ENCODE measurements at regions not wholly inside any gene's neighbourhood (a gene's known extent, or its start where the extent isn't known, plus 50 kb on each side); places are given as distances from the start of the nearest gene placed in this dataset.

- intact Hi-C loops (cut with micrococcal nuclease) = loop anchor here (10.0 kb wide), 1 partner anchor 59 kb away; no protein-coding TSS in a partner anchor
Measured at GRCh38 chrX:147693511-147693910, 218.2 kb upstream of the FMR1 start.

GRCh38 chrX:147699061-147699460 lies 212.7 kb upstream of the FMR1 start:
- intact Hi-C loops (cut with micrococcal nuclease) = loop anchor here (10.0 kb wide), 1 partner anchor 64 kb away; no protein-coding TSS in a partner anchor

- intact Hi-C loops (cut with micrococcal nuclease) = no loop called here
Measured at GRCh38 chrX:147710301-147710700, 201.4 kb upstream of the FMR1 start.

- intact Hi-C loops (cut with micrococcal nuclease) = no loop called here
Measured at GRCh38 chrX:147733369-147733768, 178.3 kb upstream of the FMR1 start.

- intact Hi-C loops (cut with micrococcal nuclease) = no loop called here
Measured at GRCh38 chrX:147735364-147735763, 176.4 kb upstream of the FMR1 start.

GRCh38 chrX:147736045-147736444 lies 175.7 kb upstream of the FMR1 start:
- intact Hi-C loops (cut with micrococcal nuclease) = no loop called here

- intact Hi-C loops (cut with micrococcal nuclease) = loop anchor here (2.0 kb wide), 3 partner anchors 25 to 175 kb away; no protein-coding TSS in a partner anchor
Measured at GRCh38 chrX:147737690-147738089, 174.0 kb upstream of the FMR1 start.

- intact Hi-C loops (cut with micrococcal nuclease) = loop anchor here (2.0 kb wide), 3 partner anchors 25 to 175 kb away; no protein-coding TSS in a partner anchor
Measured at GRCh38 chrX:147738265-147738664, 173.5 kb upstream of the FMR1 start.

- intact Hi-C loops (cut with micrococcal nuclease) = loop anchor here (2.0 kb wide), 3 partner anchors 24 to 174 kb away; no protein-coding TSS in a partner anchor
Measured at GRCh38 chrX:147739196-147739595, 172.5 kb upstream of the FMR1 start.

- intact Hi-C loops (cut with micrococcal nuclease) = no loop called here
Measured at GRCh38 chrX:147741776-147742175, 169.9 kb upstream of the FMR1 start.

GRCh38 chrX:147749308-147749707 lies 162.4 kb upstream of the FMR1 start:
- intact Hi-C loops (cut with micrococcal nuclease) = no loop called here

GRCh38 chrX:147757750-147758149 lies 154.0 kb upstream of the FMR1 start:
- intact Hi-C loops (cut with micrococcal nuclease) = no loop called here

- intact Hi-C loops (cut with micrococcal nuclease) = loop anchor here (2.0 to 10.0 kb wide), 2 partner anchors 24 to 152 kb away; partner anchors contain the start of gene FMR1
Measured at GRCh38 chrX:147763131-147763530, 148.6 kb upstream of the FMR1 start.

GRCh38 chrX:147764868-147765267 lies 146.9 kb upstream of the FMR1 start:
- intact Hi-C loops (cut with micrococcal nuclease) = loop anchor here (10.0 kb wide), 1 partner anchor 150 kb away; the partner anchor contains the start of gene FMR1

- intact Hi-C loops (cut with micrococcal nuclease) = loop anchor here (1.0 kb wide), 1 partner anchor 8 kb away; no protein-coding TSS in a partner anchor
Measured at GRCh38 chrX:147770858-147771257, 140.9 kb upstream of the FMR1 start.

- intact Hi-C loops (cut with micrococcal nuclease) = no loop called here
Measured at GRCh38 chrX:147776988-147777387, 134.7 kb upstream of the FMR1 start.

- intact Hi-C loops (cut with micrococcal nuclease) = loop anchor here (1.0 to 2.0 kb wide), 2 partner anchors 8 to 40 kb away; no protein-coding TSS in a partner anchor
Measured at GRCh38 chrX:147779173-147779572, 132.5 kb upstream of the FMR1 start.

- intact Hi-C loops (cut with micrococcal nuclease) = no loop called here
Measured at GRCh38 chrX:147781844-147782243, 129.9 kb upstream of the FMR1 start.

- intact Hi-C loops (cut with micrococcal nuclease) = no loop called here
Measured at GRCh38 chrX:147788641-147789350, 122.9 kb upstream of the FMR1 start.

GRCh38 chrX:147800663-147801062 lies 111.1 kb upstream of the FMR1 start:
- intact Hi-C loops (cut with micrococcal nuclease) = loop anchor here (10.0 kb wide), 1 partner anchor 176 kb away; no protein-coding TSS in a partner anchor

GRCh38 chrX:147803948-147804347 lies 107.8 kb upstream of the FMR1 start:
- intact Hi-C loops (cut with micrococcal nuclease) = loop anchor here (1.0 to 10.0 kb wide), 2 partner anchors 179 to 328 kb away; no protein-coding TSS in a partner anchor

- intact Hi-C loops (cut with micrococcal nuclease) = no loop called here
Measured at GRCh38 chrX:147811803-147812202, 99.9 kb upstream of the FMR1 start.

- intact Hi-C loops (cut with micrococcal nuclease) = no loop called here
Measured at GRCh38 chrX:147827070-147827469, 84.6 kb upstream of the FMR1 start.
